ENCODE measurements at regions not wholly inside any gene's neighbourhood (a gene's known extent, or its start where the extent isn't known, plus 50 kb on each side); places are given as distances from the start of the nearest gene placed in this dataset.

- H3K4me1 ChIP-seq: no peaks in the 10 kb centered on the region
- no peak for TF ChIP-seq CTCF (IDR thresholded peaks at IDR 0.05)
- no peak for TF ChIP-seq POLR2A (IDR thresholded peaks at IDR 0.05)
- no peak for TF ChIP-seq POLR2AphosphoS5 (IDR thresholded peaks at IDR 0.05; ENCODE audit: insufficient read depth in 1 of 2, low read depth in 1 of 2)
- H3K27ac ChIP-seq: no peak overlapping the region
- no peak overlapping the region for H3K4me3 ChIP-seq
- H3K36me3 ChIP-seq: no peaks in the 10 kb centered on the region
- intact Hi-C loops (cut with DNase I): no loop called here
- H3K27me3 ChIP-seq: no peaks in the 10 kb centered on the region
- no peaks in the 10 kb centered on the region for H3K9me3 ChIP-seq
- DNase-seq (ENCODE audit: extremely low spot score in 2 of 2): no peak
These were observed 538.6 kb downstream of the TUSC7 start for GRCh38 chr3:117248153-117248552.

- TF ChIP-seq POLR2A (IDR thresholded peaks at IDR 0.05) (no peak), POLR2AphosphoS5 (IDR thresholded peaks at IDR 0.05; ENCODE audit: insufficient read depth in 1 of 2, low read depth in 1 of 2) (no peak), CTCF (IDR thresholded peaks at IDR 0.05) (no peak)
These were observed 542.6 kb downstream of the TUSC7 start for GRCh38 chr3:117252208-117252607.

GRCh38 chr3:117252651-117253050, 543.1 kb downstream of the TUSC7 start:
- H3K27me3 ChIP-seq: no peaks in the 10 kb centered on the region
- TF ChIP-seq POLR2A (IDR thresholded peaks at IDR 0.05) (no peak), CTCF (IDR thresholded peaks at IDR 0.05) (no peak), POLR2AphosphoS5 (IDR thresholded peaks at IDR 0.05; ENCODE audit: insufficient read depth in 1 of 2, low read depth in 1 of 2) (no peak)
- H3K4me3 ChIP-seq: no peak overlapping the region

More at GRCh38 chr3:117252208-117252607, 542.6 kb downstream of the TUSC7 start:
- DNase-seq (ENCODE audit: extremely low spot score in 2 of 2): no peak
- Histone ChIP-seq H3K27ac (no peak overlapping the region), H3K4me3 (no peak overlapping the region), H3K27me3 (no peaks in the 10 kb centered on the region), H3K9me3 (no peaks in the 10 kb centered on the region), H3K4me1 (no peaks in the 10 kb centered on the region), H3K36me3 (no peaks in the 10 kb centered on the region)
- intact Hi-C loops (cut with DNase I): no loop called here

GRCh38 chr3:117253636-117254035, 544.1 kb downstream of the TUSC7 start:
- no peak for TF ChIP-seq CTCF (IDR thresholded peaks at IDR 0.05)
- TF ChIP-seq POLR2A (IDR thresholded peaks at IDR 0.05): no peak
- no peak for TF ChIP-seq POLR2AphosphoS5 (IDR thresholded peaks at IDR 0.05; ENCODE audit: insufficient read depth in 1 of 2, low read depth in 1 of 2)
- Histone ChIP-seq H3K4me3 (no peak overlapping the region), H3K27ac (no peak overlapping the region), H3K9me3 (no peaks in the 10 kb centered on the region), H3K27me3 (no peaks in the 10 kb centered on the region), H3K36me3 (no peaks in the 10 kb centered on the region), H3K4me1 (no peaks in the 10 kb centered on the region)
- intact Hi-C loops (cut with DNase I): no loop called here
- no peak for DNase-seq (ENCODE audit: extremely low spot score in 2 of 2)

More at GRCh38 chr3:117252651-117253050, 543.1 kb downstream of the TUSC7 start:
- Histone ChIP-seq H3K9me3 (no peaks in the 10 kb centered on the region), H3K36me3 (no peaks in the 10 kb centered on the region), H3K4me1 (no peaks in the 10 kb centered on the region), H3K27ac (no peak overlapping the region)
- DNase-seq (ENCODE audit: extremely low spot score in 2 of 2): no peak
- intact Hi-C loops (cut with DNase I): no loop called here

GRCh38 chr3:117254985-117255384, 545.4 kb downstream of the TUSC7 start:
- DNase-seq (ENCODE audit: extremely low spot score in 2 of 2): no peak
- no peaks in the 10 kb centered on the region for H3K4me1 ChIP-seq
- H3K9me3 ChIP-seq: no peaks in the 10 kb centered on the region
- H3K36me3 ChIP-seq: no peaks in the 10 kb centered on the region
- no peak overlapping the region for H3K27ac ChIP-seq
- H3K4me3 ChIP-seq: no peak overlapping the region
- H3K27me3 ChIP-seq: no peaks in the 10 kb centered on the region
- intact Hi-C loops (cut with DNase I): no loop called here
- no peak for TF ChIP-seq POLR2AphosphoS5 (IDR thresholded peaks at IDR 0.05; ENCODE audit: insufficient read depth in 1 of 2, low read depth in 1 of 2)
- TF ChIP-seq POLR2A (IDR thresholded peaks at IDR 0.05): no peak
- no peak for TF ChIP-seq CTCF (IDR thresholded peaks at IDR 0.05)
